Spleen (tissue), 7 donors: ENCODE measurements at regions not wholly inside any gene's neighbourhood (a gene's known extent, or its start where the extent isn't known, plus 50 kb on each side); places are given as distances from the start of the nearest gene placed in this dataset.

Source experiments
- CTCF ChIP-seq, 11 experiments: fragments of 200-600 bp in 7 of 11; fragments of 450-650 bp in 4 of 11; sonication (generic) in 4 of 11; IDR thresholded peaks in 8 of 11; conservative IDR thresholded peaks in 3 of 11; 1 replicate in 7 of 11; 2 replicates in 4 of 11; pipeline versions ENCODE4 v1.4.0 to v1.8.0; 2016 to 2021; ENCODE audit warnings: antibody characterized with exemption in 11 of 11, inconsistent platforms in 4 of 11, mild to moderate bottlenecking in 1 of 11
- POLR2A ChIP-seq, 3 donors: fragments of 450-650 bp; IDR thresholded peaks; one replicate each; pipeline ENCODE4 v1.5.1; 2017; ENCODE audit warnings: antibody characterized with exemption in 3 of 3, mild to moderate bottlenecking in 1 of 3
- POLR2AphosphoS5 ChIP-seq, 3 donors: sonication (generic); formaldehyde crosslinking; IDR thresholded peaks; one replicate each; pipeline ENCODE4 v1.5.1; 2017; ENCODE audit warnings: antibody characterized with exemption in 3 of 3
- donor health status: DM: no; HTN: no; CAD: no; lungs with moderate emphysema.
- donor health status: DM: no; HTN: no; CAD: no.
- donor health status: DM: no; HTN: no; CAD: no.

DNA sequence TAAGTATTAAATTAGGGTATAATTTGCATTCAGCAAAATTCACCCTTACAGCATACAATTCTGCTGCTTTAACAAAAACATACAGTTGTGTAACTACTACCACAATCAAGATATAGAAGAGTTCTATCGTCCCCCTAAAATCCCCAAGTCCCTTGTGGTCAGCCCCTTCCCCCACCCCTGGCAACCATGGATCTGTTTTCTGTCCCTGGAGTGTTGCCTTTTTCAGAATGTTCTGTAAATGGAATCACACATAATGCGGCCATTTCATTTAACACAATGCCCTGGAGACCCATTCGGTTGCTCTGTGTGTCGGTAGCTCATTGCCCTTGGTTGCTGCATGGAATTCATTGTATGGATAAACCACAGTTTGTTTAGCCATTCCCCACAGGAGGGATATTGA lies 190.2 kb downstream of the IRX5 start:
- TF ChIP-seq CTCF (IDR thresholded peaks at IDR 0.05 in 8 of 11, conservative IDR thresholded peaks at IDR 0.05 in 3 of 11) = no peak
- no peak for TF ChIP-seq POLR2AphosphoS5 (IDR thresholded peaks at IDR 0.05)
- no peak for TF ChIP-seq POLR2A (IDR thresholded peaks at IDR 0.05)
